ENCODE measurements at regions not wholly inside any gene's neighbourhood (a gene's known extent, or its start where the extent isn't known, plus 50 kb on each side); places are given as distances from the start of the nearest gene placed in this dataset.

- TF ChIP-seq EZH2 (IDR thresholded peaks at IDR 0.05; ENCODE audit: borderline replicate concordance, insufficient read depth, low read depth, low read length, poor library complexity, severe bottlenecking) (no peak), CTCF (IDR thresholded peaks at IDR 0.05) (no peak)
These were observed 104.3 kb downstream of the AXIN2 start for GRCh38 chr17:65457183-65457582.
